ENCODE measurements at regions not wholly inside any gene's neighbourhood (a gene's known extent, or its start where the extent isn't known, plus 50 kb on each side); places are given as distances from the start of the nearest gene placed in this dataset.

GRCh38 chr13:40452741-40453334 lies 213.6 kb downstream of the FOXO1 start:
- no peaks in the 10 kb centered on the region for H3K79me2 ChIP-seq (ENCODE audit: control insufficient read depth, low read length)
- peaks cover 3% of the 10 kb centered on the region; the same call in 1 of the 2 replicates for H3F3A ChIP-seq (ENCODE audit: control insufficient read depth, insufficient read depth)
- no peaks in the 10 kb centered on the region for H3K9me2 ChIP-seq (replicated peaks; ENCODE audit: control insufficient read depth, low read length)
- no peak overlapping the region for H3K4me3 ChIP-seq (ENCODE audit: low read length)
- peaks cover 10% of the 10 kb centered on the region for H3K36me3 ChIP-seq (ENCODE audit: control insufficient read depth, low read length)
- no peaks in the 10 kb centered on the region for H4K20me1 ChIP-seq (ENCODE audit: control insufficient read depth, insufficient read depth, low read depth, low read length)
- H3K27me3 ChIP-seq (ENCODE audit: control insufficient read depth, low read length) = no peaks in the 10 kb centered on the region
- H3K9me3 ChIP-seq (ENCODE audit: control insufficient read depth, insufficient read depth, low read length) = peaks cover 11% of the 10 kb centered on the region; the same call in 1 of the 2 replicates
- H3K4me1 ChIP-seq (ENCODE audit: control insufficient read depth, low read length) = peaks cover 83% of the 10 kb centered on the region
- TF ChIP-seq CTCF (IDR thresholded peaks at IDR 0.05; ENCODE audit: low read depth, low read length, poor library complexity, severe bottlenecking) (no peak), EZH2phosphoT487 (IDR thresholded peaks at IDR 0.05; ENCODE audit: borderline replicate concordance, low read length) (no peak)
- peak overlapping the region; percentile 45 for H3K4me2 ChIP-seq (ENCODE audit: low read length)
- peak overlapping the region; percentile 29; the same call in 1 of the 2 replicates for H3K27ac ChIP-seq (ENCODE audit: low read depth, low read length)

GRCh38 chr13:40453351-40454021 lies 213.0 kb downstream of the FOXO1 start:
- TF ChIP-seq CTCF (IDR thresholded peaks at IDR 0.05; ENCODE audit: low read depth, low read length, poor library complexity, severe bottlenecking) (no peak), EZH2phosphoT487 (IDR thresholded peaks at IDR 0.05; ENCODE audit: borderline replicate concordance, low read length) (no peak)
- no peaks in the 10 kb centered on the region for H3K79me2 ChIP-seq (ENCODE audit: control insufficient read depth, low read length)
- no peak overlapping the region for H3K4me3 ChIP-seq (ENCODE audit: low read length)
- H3K9me3 ChIP-seq (ENCODE audit: control insufficient read depth, insufficient read depth, low read length) = peaks cover 11% of the 10 kb centered on the region; the same call in 1 of the 2 replicates
- H4K20me1 ChIP-seq (ENCODE audit: control insufficient read depth, insufficient read depth, low read depth, low read length) = no peaks in the 10 kb centered on the region
- no peak overlapping the region for H3K4me2 ChIP-seq (ENCODE audit: low read length)
- 0 out of 2 replicates have a peak overlapping the region, but pooled peaks have one; percentile 29 for H3K27ac ChIP-seq (ENCODE audit: low read depth, low read length)
- no peaks in the 10 kb centered on the region for H3K9me2 ChIP-seq (replicated peaks; ENCODE audit: control insufficient read depth, low read length)
- no peaks in the 10 kb centered on the region for H3K27me3 ChIP-seq (ENCODE audit: control insufficient read depth, low read length)
- peaks cover 10% of the 10 kb centered on the region for H3K36me3 ChIP-seq (ENCODE audit: control insufficient read depth, low read length)
- peaks cover 3% of the 10 kb centered on the region; the same call in 1 of the 2 replicates for H3F3A ChIP-seq (ENCODE audit: control insufficient read depth, insufficient read depth)
- H3K4me1 ChIP-seq (ENCODE audit: control insufficient read depth, low read length) = peaks cover 83% of the 10 kb centered on the region

GRCh38 chr13:40456397-40456953 lies 210.0 kb downstream of the FOXO1 start:
- no peaks in the 10 kb centered on the region for H4K20me1 ChIP-seq (ENCODE audit: control insufficient read depth, insufficient read depth, low read depth, low read length)
- no peak overlapping the region; the same call in 1 of the 2 replicates for H3K4me2 ChIP-seq (ENCODE audit: low read length)
- no peak overlapping the region for H3K4me3 ChIP-seq (ENCODE audit: low read length)
- H3K27ac ChIP-seq (ENCODE audit: low read depth, low read length) = no peak overlapping the region
- H3K9me2 ChIP-seq (replicated peaks; ENCODE audit: control insufficient read depth, low read length) = no peaks in the 10 kb centered on the region
- H3K79me2 ChIP-seq (ENCODE audit: control insufficient read depth, low read length) = no peaks in the 10 kb centered on the region
- H3F3A ChIP-seq (ENCODE audit: control insufficient read depth, insufficient read depth) = peaks cover 10% of the 10 kb centered on the region; the same call in 1 of the 2 replicates
- peaks cover 74% of the 10 kb centered on the region for H3K4me1 ChIP-seq (ENCODE audit: control insufficient read depth, low read length)
- no peak for TF ChIP-seq EZH2phosphoT487 (IDR thresholded peaks at IDR 0.05; ENCODE audit: borderline replicate concordance, low read length)
- no peak for TF ChIP-seq CTCF (IDR thresholded peaks at IDR 0.05; ENCODE audit: low read depth, low read length, poor library complexity, severe bottlenecking)
- no peaks in the 10 kb centered on the region for H3K36me3 ChIP-seq (ENCODE audit: control insufficient read depth, low read length)
- H3K27me3 ChIP-seq (ENCODE audit: control insufficient read depth, low read length) = no peaks in the 10 kb centered on the region
- no peaks in the 10 kb centered on the region for H3K9me3 ChIP-seq (ENCODE audit: control insufficient read depth, insufficient read depth, low read length)
